IgD-negative memory B cell (primary cell): ENCODE measurements at regions not wholly inside any gene's neighbourhood (a gene's known extent, or its start where the extent isn't known, plus 50 kb on each side); places are given as distances from the start of the nearest gene placed in this dataset.

Experiments used
- H3K27ac Mint-ChIP-seq, 3 donors: one replicate each; pipeline ENCODE4 v1.8.0; 2020 to 2022; ENCODE audit warnings: mild to moderate bottlenecking in 3 of 3, mixed read lengths in 3 of 3, moderate library complexity in 1 of 3
- H3K27me3 Mint-ChIP-seq: one replicate; pipeline ENCODE4 v1.8.0; 2021; ENCODE audit warnings: mixed read lengths
- H3K36me3 Mint-ChIP-seq: one replicate; pipeline ENCODE4 v1.8.0; 2020; ENCODE audit warnings: mild to moderate bottlenecking, mixed read lengths
- H3K4me1 Mint-ChIP-seq, 3 donors: one replicate each; pipeline ENCODE4 v1.8.0; 2020 to 2022; ENCODE audit warnings: mixed read lengths in 3 of 3, mild to moderate bottlenecking in 1 of 3
- H3K4me3 Mint-ChIP-seq, 4 donors: one replicate each; pipeline ENCODE4 v1.8.0; 2020 to 2022; ENCODE audit warnings: mild to moderate bottlenecking in 4 of 4, mixed read lengths in 4 of 4, moderate library complexity in 3 of 4
- H3K9me3 Mint-ChIP-seq, 3 donors: one replicate each; pipeline ENCODE4 v1.8.0; 2020 to 2021; ENCODE audit warnings: mixed read lengths in 3 of 3, mild to moderate bottlenecking in 1 of 3

DNA sequence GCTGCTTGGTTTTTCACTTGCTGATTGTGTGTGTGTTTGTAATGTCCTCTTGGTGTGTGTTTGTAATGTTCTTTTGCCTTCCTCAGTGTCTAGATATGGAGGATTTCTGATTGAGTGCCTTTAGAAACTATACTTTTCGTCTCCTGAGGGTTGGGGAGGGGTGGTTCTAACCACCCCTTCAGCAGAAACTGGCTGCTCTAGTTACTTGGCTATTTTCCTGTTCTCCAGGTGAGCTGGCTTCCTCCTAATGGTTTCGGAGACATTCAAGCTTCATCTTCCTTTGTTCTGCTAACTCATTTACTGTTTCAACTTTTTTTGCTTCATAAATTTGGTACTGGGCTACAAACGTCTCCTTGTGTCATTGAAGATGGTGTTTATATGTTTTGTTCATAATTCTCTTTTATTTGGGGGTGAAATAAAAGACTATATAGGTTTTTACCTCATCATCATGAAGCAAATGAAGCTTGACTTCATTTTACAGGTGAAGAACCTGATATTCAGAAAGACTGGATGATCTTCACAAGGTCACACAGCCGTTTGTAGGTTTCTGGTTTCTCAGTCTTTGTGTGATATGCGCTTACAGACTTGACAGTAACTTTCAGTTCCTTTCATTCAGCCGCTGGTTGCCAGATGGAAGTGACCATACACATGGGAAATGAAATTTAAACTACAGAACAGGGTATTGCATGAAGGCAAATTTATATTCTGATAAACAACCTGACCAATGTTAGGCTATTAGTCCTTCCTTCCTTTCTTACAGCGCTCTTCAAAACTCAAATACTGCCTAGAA lies 238.5 kb downstream of the GALR1 start:
- no peak overlapping the region for H3K4me3 Mint-ChIP-seq
- H3K4me1 Mint-ChIP-seq: no peaks in the 10 kb centered on the region
- peaks cover 1% of the 10 kb centered on the region for H3K36me3 Mint-ChIP-seq
- peaks cover 2% of the 10 kb centered on the region for H3K27me3 Mint-ChIP-seq
- H3K9me3 Mint-ChIP-seq: peaks cover 0 to 12% (median 7%) of the 10 kb centered on the region in 3 donors
- peak overlapping the region in 1 of 3 donors; percentile 80 for H3K27ac Mint-ChIP-seq

DNA sequence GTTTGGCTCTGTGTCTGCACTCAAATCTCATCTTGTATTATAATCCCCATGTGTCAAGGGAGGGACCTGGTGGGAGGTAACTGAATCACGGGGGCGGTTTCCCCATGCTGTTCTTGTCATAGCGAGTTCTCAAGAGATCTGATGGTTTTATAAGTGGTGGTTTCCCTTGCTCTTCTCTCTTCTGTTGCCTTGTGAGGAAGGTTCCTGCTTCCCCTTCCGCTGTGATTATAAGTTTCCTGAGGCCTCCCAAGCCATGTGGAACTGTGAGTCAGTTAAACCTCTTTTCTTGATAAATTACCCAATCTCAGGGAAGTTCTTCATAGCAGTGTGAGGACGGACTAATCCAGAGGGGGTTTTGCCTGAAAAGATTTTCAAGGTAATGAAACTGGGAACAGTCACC lies 245.4 kb downstream of the GALR1 start:
- Mint-ChIP-seq H3K36me3 (no peaks in the 10 kb centered on the region), H3K27me3 (peaks cover 2% of the 10 kb centered on the region), H3K4me1 (no peaks in the 10 kb centered on the region), H3K4me3 (no peak overlapping the region), H3K27ac (no peak overlapping the region), H3K9me3 (peaks cover 0 to 6% (median 2%) of the 10 kb centered on the region in 3 donors)

DNA sequence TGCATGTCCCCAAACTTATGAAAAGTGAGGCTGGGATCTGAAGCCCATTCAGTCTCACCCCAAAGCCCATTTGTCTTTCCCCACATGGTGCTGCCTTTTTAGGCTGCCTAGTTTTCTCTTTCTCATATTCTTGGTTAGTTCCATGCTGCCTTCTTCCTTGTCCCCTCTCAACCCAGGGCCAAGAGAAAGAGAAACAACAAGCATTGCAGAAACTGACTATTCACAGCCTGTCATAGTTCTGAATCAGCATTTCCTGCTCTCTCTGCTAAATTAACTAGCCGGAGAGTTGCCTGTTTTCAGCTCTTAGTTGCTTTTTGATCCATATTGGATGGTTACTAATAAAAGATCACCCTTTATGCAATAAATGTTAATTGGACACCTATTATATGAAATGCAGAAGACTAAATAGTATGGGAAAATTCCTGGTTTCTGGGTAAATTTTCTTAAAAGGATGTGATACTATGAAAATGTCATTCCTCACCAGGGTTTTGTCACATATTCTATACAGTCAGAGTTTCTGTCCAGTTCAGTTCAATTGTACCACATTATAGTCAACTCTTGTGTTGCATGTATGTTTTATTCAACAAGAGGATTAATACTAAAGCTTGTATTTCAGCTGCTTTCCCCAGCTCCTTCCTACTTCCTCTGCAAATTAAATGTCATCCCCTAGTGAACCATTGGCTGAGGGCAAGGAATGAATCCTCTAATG lies 246.5 kb downstream of the GALR1 start:
- Mint-ChIP-seq H3K9me3 (peaks cover 0 to 6% (median 2%) of the 10 kb centered on the region in 3 donors), H3K4me3 (no peak overlapping the region), H3K27me3 (no peaks in the 10 kb centered on the region), H3K36me3 (no peaks in the 10 kb centered on the region), H3K4me1 (no peaks in the 10 kb centered on the region), H3K27ac (no peak overlapping the region)

DNA sequence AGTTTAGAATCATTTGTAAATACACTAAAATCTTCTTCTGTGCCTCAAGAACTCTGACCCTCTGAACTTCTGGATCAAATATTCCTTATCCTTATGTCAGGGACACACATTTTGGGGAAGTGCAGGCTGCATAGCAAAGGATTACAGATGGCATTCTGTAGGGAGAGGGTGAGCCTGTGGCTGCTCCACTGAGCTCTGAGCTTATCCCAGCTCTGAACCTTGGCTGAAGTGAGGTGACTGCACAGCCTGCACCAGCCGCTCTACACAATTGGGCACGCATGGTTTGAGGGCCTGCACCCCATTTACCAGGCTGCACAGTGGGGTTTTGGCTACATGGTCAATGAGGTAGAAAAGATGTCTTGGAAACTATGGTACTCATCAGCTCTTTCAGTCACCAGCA lies 251.6 kb downstream of the GALR1 start:
- Mint-ChIP-seq H3K9me3 (peaks cover 0 to 2% (median 0%) of the 10 kb centered on the region in 3 donors), H3K36me3 (no peaks in the 10 kb centered on the region), H3K4me1 (no peaks in the 10 kb centered on the region), H3K4me3 (no peak overlapping the region), H3K27me3 (peaks cover 2% of the 10 kb centered on the region), H3K27ac (no peak overlapping the region)

DNA sequence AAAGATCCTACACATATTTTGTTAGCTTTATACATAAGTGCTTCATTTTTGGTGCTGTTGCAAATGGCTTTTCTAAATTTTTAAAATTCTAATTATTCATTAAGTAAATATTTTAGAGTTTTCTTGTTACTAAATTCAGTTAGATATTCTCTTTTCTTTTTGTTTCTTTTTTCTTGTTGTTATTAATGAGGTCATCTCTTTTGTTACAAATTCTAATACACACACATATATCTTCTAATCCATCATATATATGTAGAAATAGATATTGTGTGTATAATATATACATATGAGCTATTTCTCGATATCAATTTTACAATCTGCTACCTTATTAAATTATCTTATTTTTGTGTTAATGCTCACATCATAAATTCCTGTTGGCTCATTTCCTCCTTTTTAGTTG lies 255.9 kb downstream of the GALR1 start:
- Mint-ChIP-seq H3K4me3 (no peak overlapping the region), H3K27me3 (peaks cover 6% of the 10 kb centered on the region), H3K9me3 (peaks cover 2 to 11% (median 6%) of the 10 kb centered on the region in 3 donors), H3K36me3 (no peaks in the 10 kb centered on the region), H3K4me1 (no peaks in the 10 kb centered on the region), H3K27ac (no peak overlapping the region)

DNA sequence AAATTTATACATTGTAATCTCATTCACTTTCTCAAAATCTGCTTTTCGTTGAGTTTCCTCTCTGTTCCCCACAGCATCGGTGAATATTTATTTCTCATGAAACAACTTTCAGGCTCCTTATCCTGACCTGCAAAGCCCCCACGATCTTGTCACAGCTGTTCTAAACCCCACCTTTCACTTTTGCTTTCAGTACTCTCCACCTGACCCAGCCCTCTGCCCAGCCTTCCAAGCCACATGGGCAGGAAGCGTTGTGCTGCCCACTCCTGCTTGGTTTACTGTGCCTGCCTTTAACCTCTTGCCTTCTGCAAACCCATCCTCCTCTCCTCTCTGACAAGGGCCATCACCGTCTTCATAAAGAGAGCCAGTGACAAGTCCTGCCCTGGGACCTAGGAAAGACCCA lies 262.5 kb downstream of the GALR1 start:
- H3K27me3 Mint-ChIP-seq: peaks cover 4% of the 10 kb centered on the region
- H3K4me3 Mint-ChIP-seq: no peak overlapping the region
- peaks cover 2 to 15% (median 6%) of the 10 kb centered on the region in 3 donors for H3K9me3 Mint-ChIP-seq
- peaks cover 0 to 5% (median 0%) of the 10 kb centered on the region in 3 donors for H3K4me1 Mint-ChIP-seq
- H3K27ac Mint-ChIP-seq: no peak overlapping the region
- H3K36me3 Mint-ChIP-seq: no peaks in the 10 kb centered on the region

DNA sequence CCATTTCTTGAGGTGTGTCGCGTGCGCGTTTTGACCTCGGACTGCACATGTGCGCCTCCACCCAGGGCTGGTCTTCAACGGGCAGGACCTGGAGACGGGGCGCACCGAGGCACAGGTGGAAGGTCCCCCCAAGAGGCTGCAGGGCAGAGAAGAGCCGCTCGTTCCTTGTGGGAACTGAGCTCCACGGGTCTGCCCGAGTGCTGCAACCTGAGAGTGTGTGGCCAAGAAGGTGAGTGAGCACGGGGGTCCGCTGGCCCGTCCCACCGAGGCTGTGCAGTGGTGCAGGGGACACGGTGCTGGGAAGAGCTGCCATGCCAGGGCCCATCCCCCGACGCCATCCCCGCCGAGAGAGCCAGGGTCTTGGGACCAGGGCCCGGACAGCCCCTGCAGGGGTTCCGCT lies 268.3 kb downstream of the GALR1 start:
- Mint-ChIP-seq H3K36me3 (no peaks in the 10 kb centered on the region), H3K9me3 (peaks cover 0 to 4% (median 0%) of the 10 kb centered on the region in 3 donors), H3K4me3 (no peak overlapping the region), H3K4me1 (no peaks in the 10 kb centered on the region), H3K27ac (no peak overlapping the region), H3K27me3 (peaks cover 2% of the 10 kb centered on the region)

DNA sequence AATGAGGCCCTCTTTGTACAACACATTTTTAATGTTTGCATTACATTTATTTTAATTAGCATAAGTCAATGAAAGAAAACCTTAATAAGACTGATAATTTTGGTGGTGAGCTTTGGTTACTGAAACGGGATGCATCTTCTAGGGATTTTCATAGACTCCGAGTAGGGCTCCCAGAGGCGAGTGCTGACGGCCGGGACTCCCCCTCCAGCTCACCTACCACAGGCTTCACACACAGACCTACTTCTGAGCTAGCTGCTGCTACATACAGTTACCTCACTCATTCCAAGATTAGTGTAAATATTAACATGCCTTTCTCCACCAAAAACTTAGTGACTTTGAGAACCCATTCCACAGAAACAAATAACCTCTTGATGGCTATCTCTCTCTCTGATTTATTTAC lies 271.1 kb downstream of the GALR1 start:
- Mint-ChIP-seq H3K27me3 (peaks cover 4% of the 10 kb centered on the region), H3K4me1 (no peaks in the 10 kb centered on the region), H3K27ac (no peak overlapping the region), H3K9me3 (peaks cover 0 to 9% (median 0%) of the 10 kb centered on the region in 3 donors), H3K36me3 (no peaks in the 10 kb centered on the region), H3K4me3 (no peak overlapping the region)

DNA sequence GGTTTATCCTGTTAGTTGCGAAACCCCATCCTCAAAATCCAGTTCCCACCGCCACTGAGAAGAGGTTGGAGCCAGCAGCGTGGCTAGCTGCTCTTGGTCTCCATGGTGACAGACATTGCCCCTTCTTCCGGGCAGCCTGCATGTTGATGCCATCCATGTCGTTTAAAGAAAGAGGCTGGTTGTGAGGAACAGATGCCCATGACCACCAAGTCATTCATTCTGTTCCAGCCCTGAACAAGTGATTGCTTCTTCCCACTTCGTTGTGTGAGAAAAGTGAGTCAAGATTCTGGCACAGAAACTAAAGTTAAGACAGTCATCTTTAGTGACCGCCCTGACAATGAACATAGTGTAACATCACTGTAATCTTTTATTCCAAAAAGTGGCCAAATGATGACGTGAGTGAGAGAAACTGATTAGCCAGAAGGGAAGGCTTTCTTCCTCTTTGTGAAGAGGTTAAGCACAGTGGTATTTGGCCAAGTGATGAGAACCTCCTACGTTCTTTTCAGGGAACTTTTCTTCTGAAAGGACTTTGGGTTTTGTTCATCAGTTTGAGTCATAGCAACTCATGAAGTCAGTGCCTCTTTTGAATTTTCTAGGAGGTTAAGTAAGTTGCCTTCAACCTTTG lies 272.5 kb downstream of the GALR1 start:
- H3K27me3 Mint-ChIP-seq: peaks cover 4% of the 10 kb centered on the region
- H3K36me3 Mint-ChIP-seq: no peaks in the 10 kb centered on the region
- no peak overlapping the region for H3K27ac Mint-ChIP-seq
- no peaks in the 10 kb centered on the region for H3K4me1 Mint-ChIP-seq
- peaks cover 2 to 17% (median 6%) of the 10 kb centered on the region in 3 donors for H3K9me3 Mint-ChIP-seq
- H3K4me3 Mint-ChIP-seq: no peak overlapping the region

DNA sequence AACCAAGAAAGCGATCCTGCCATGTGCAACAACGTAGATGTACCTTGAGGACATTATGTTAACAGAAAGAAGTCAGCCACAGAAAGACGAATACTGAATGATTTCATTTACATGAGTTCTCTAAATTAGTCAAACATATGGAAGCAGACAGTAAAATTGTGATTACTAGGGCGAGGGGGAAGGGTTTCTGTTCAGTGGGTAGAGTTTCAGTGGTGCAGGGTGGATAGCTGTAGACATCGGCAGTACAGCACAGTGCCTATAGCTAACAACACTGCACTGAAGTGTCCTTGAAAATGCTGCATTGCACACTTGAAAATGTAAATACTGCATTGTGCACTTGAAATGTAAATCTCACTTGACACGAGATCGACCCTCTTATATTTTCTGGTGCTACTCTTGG lies 275.3 kb downstream of the GALR1 start:
- no peak overlapping the region for H3K27ac Mint-ChIP-seq
- peaks cover 2 to 17% (median 6%) of the 10 kb centered on the region in 3 donors for H3K9me3 Mint-ChIP-seq
- no peaks in the 10 kb centered on the region for H3K4me1 Mint-ChIP-seq
- peaks cover 4% of the 10 kb centered on the region for H3K27me3 Mint-ChIP-seq
- H3K4me3 Mint-ChIP-seq: no peak overlapping the region
- no peaks in the 10 kb centered on the region for H3K36me3 Mint-ChIP-seq

DNA sequence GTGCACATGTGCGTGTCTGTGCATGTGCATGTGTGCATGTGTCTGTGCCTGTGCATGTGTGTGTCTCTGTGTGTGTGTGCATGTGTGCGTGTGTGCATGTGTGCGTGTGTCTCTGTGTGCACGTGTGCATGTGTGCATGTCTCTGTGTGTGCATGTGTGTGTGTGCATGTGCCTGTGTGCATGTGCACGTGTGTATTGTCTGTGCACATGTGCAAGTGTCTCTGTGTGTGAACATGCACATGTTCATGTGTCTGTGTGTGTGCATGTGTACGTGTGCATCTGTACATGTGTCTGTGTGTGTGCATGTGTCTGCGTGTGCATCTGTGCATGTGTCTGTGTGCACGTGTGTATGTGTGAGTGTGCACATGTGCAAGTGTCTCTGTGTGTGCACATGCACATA lies 277.3 kb downstream of the GALR1 start:
- H3K4me3 Mint-ChIP-seq: no peak overlapping the region
- peaks cover 2 to 17% (median 6%) of the 10 kb centered on the region in 3 donors for H3K9me3 Mint-ChIP-seq
- H3K27me3 Mint-ChIP-seq: peaks cover 2% of the 10 kb centered on the region
- no peaks in the 10 kb centered on the region for H3K4me1 Mint-ChIP-seq
- no peak overlapping the region for H3K27ac Mint-ChIP-seq
- H3K36me3 Mint-ChIP-seq: no peaks in the 10 kb centered on the region

DNA sequence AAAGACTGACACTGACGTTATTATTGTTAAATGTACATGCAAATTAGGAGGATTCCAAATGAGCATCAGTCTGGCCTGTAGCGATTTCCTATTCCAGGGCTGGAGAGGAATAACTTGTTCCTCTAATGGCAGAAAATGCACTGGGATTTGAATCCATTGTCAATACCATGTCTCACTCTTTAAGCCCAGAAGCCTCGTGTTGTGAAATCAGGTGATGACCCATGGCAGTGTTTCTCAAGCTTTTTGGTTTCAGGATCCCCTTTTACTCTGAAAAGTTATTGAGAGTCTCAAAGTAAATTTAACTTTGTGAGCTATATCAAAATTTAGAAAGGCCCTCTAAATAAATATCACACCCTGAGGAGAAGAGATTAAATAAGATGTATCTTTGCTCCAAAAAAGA lies 279.2 kb downstream of the GALR1 start:
- H3K27me3 Mint-ChIP-seq: no peaks in the 10 kb centered on the region
- H3K27ac Mint-ChIP-seq: no peak overlapping the region
- H3K4me3 Mint-ChIP-seq: no peak overlapping the region
- peaks cover 2 to 17% (median 6%) of the 10 kb centered on the region in 3 donors for H3K9me3 Mint-ChIP-seq
- H3K4me1 Mint-ChIP-seq: no peaks in the 10 kb centered on the region
- H3K36me3 Mint-ChIP-seq: no peaks in the 10 kb centered on the region

DNA sequence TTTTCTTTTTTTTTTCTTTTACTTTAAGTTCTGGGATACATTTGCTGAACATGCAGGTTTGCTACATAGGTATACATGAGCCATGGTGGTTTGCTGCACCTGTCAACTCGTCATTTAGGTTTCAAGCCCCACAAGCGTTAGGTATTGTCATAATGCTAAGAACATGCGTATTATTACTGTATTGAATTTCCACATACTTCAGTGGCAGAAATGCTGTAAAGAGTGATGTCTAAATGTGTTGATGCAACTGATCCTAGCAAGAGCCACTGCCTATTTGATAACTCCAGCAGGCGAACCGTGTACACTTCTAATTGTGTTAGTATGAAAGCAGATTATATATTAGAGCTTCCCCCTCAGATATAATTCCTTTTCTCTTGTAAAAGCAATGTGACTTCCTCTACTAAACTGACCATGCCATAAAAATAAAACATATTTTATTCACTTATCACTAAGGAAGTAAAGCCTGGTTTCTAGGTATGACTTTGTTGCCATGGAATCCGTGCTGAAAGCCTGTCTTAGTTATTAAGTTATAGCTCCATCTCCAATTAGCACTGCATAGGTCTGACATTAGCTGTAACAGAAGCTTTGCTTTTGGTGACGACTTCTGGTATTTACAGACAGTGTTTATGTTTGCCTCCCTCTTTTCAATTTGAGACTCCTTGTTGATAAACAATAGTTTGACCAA lies 280.0 kb downstream of the GALR1 start:
- H3K9me3 Mint-ChIP-seq: peaks cover 2 to 16% (median 6%) of the 10 kb centered on the region in 3 donors

DNA sequence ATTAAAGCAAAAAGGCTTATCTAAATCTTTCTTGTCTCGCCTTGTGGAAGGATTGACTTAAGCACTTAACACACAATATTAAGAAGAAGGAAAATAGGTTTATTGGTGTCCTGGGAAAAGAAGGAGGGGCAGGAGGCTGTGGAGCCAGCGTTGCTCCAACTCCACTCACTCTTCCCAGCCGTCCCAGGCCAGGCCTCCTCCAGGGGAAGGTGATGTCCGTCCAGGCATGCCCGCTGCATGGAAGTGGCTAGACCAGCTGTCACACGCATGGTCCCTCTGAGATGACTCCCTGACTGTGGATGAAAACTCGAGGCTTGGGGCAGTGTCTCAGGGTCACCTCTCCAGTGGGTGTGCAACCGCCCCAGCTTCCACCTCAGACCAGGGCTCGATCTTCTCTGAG lies 281.1 kb downstream of the GALR1 start:
- H3K27ac Mint-ChIP-seq: no peak overlapping the region
- no peak overlapping the region for H3K4me3 Mint-ChIP-seq

More for the DNA sequence above, 280.0 kb downstream of the GALR1 start:
- H3K4me3 Mint-ChIP-seq: no peak overlapping the region
- no peak overlapping the region for H3K27ac Mint-ChIP-seq
- H3K4me1 Mint-ChIP-seq: no peaks in the 10 kb centered on the region
- no peaks in the 10 kb centered on the region for H3K27me3 Mint-ChIP-seq
- H3K36me3 Mint-ChIP-seq: no peaks in the 10 kb centered on the region

DNA sequence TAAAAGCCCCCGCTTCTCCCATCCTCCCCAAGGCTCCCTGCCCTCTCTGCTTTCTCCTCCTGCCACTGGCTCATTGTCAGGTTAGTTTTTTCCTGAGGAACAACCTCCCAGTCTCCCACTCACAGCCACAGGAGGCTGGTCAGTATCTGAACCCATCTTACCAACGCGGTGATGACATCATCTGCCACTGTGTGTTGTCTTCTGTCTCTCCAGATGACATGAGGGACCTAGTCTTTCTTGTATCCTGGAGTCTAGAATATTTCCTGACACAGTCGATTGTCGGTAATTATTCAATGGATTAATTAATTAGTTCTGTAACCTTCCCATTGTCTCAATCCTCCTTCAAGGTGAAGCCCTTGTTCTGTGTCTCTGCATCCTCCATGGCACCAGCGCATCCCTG lies 290.2 kb downstream of the GALR1 start:
- no peaks in the 10 kb centered on the region for H3K4me1 Mint-ChIP-seq
- no peak overlapping the region for H3K4me3 Mint-ChIP-seq

More for the DNA sequence above, 281.1 kb downstream of the GALR1 start:
- H3K9me3 Mint-ChIP-seq: peaks cover 2 to 7% (median 6%) of the 10 kb centered on the region in 3 donors
- no peaks in the 10 kb centered on the region for H3K36me3 Mint-ChIP-seq
- H3K4me1 Mint-ChIP-seq: no peaks in the 10 kb centered on the region
- no peaks in the 10 kb centered on the region for H3K27me3 Mint-ChIP-seq

More for the DNA sequence above, 290.2 kb downstream of the GALR1 start:
- Mint-ChIP-seq H3K9me3 (no peaks in the 10 kb centered on the region), H3K36me3 (no peaks in the 10 kb centered on the region), H3K27me3 (peaks cover 1% of the 10 kb centered on the region), H3K27ac (no peak overlapping the region)
